GM10248 (cell line): ENCODE measurements at regions not wholly inside any gene's neighbourhood (a gene's known extent, or its start where the extent isn't known, plus 50 kb on each side); places are given as distances from the start of the nearest gene placed in this dataset.

Experiments used
- CTCF ChIA-PET: fragments of 300-600 bp; sonication (Branson Sonifier 250); formaldehyde crosslinking; extraction: SDS; loops from one replicate; lab custom pipeline; 2021; ENCODE audit warnings: antibody characterized with exemption; lab: Yijun Ruan, JAX
- POLR2A ChIA-PET: fragments of 350-650 bp; sonication (Branson Sonifier 250); formaldehyde crosslinking; extraction: SDS; loops from one replicate; lab custom pipeline; 2020; ENCODE audit warnings: antibody characterized with exemption; lab: Yijun Ruan, JAX
- DNase-seq: peaks from one replicate; pipeline ENCODE4 v3.0.0; 2012; ENCODE audit errors: extremely low spot score
- CTCF ChIP-seq: IDR thresholded peaks from 2 replicates; pipeline ENCODE4 v1.5.1; 2012; ENCODE audit warnings: mild to moderate bottlenecking, low read depth; ENCODE audit errors: extremely low read depth, missing control alignments, control extremely low read depth

DNA sequence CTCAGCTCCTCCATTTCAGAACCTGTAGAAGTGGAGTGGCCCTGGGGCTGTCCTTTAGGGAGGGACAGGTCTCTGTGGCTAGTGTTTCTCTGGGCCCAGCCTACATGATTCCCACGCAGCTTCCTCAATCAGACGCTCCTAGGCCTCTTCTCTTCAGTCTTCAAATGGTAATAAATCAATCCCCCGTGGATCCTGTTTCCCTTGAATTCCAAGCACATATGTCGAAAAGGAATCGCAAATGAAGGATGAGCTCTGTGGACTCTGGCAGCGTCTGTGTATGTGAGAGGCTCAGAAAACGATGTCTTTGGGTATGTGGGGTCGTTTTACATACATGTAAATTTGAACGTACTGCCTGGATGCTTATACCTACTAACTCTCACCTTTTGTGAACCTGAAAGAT, 98.5 kb upstream of the ST8SIA3 start:
- no peak for DNase-seq
- ChIA-PET POLR2A (no interaction called here), CTCF (interaction anchor here (2.1 kb wide), 1 partner anchor 12 kb away, joined by 5 read pairs; no protein-coding TSS in a partner anchor)
- TF ChIP-seq CTCF, result no peak

- CTCF ChIA-PET, result no interaction called here
- DNase-seq, result no peak
- no peak for TF ChIP-seq CTCF
- POLR2A ChIA-PET, result no interaction called here
Observed at GRCh38 chr18:57258131-57258777, 94.1 kb upstream of the ST8SIA3 start.

- DNase-seq, result no peak
- POLR2A ChIA-PET, result no interaction called here
- no peak for TF ChIP-seq CTCF
- CTCF ChIA-PET, result interaction anchor here (1.2 kb wide), 1 partner anchor 12 kb away, joined by 4 read pairs; no protein-coding TSS in a partner anchor
Observed at GRCh38 chr18:57267368-57267925, 84.9 kb upstream of the ST8SIA3 start.

DNA sequence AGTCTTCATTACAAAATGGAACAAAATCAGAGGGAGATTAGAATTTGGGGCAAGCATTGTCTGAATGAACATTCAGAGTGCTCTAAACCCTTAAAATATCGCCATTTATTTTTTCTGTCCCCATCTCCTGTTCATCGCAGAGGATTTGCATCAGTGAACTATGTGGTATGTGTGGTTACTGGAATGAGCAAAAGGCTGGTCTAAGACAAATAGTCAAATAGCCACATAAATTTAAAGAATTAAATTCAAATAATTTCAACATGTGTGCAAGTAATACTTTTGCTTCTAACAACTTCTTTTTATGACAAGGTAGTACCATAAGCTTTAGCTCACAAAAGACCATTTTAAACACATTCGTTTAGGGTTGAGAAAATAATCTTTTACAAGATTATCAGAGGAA, 82.6 kb upstream of the ST8SIA3 start:
- TF ChIP-seq CTCF, result no peak
- CTCF ChIA-PET, result no interaction called here
- POLR2A ChIA-PET, result no interaction called here
- DNase-seq, result no peak

DNA sequence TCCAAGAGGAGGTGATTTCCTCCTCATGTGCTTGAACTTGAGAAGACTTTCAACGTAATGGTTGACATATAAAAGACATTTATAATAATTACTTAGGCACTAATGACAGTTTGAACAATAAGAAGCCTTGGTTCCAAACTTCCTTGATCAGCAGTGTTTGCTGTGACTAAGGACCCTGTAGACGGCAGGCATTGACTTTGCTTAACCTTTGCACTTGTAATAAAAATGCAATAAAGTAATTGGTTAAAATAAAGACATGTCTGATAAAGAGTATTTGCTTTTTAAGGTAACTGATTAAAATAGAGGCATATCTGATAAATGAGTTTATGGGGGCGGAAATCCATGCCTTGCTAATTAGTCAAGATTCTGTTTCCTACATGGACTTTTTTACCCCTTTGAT, 82.2 kb upstream of the ST8SIA3 start:
- ChIA-PET CTCF (no interaction called here), POLR2A (no interaction called here)
- TF ChIP-seq CTCF, result no peak
- DNase-seq, result no peak

GRCh38 chr18:57273194-57273593, 79.2 kb upstream of the ST8SIA3 start:
- TF ChIP-seq CTCF, result no peak
- ChIA-PET CTCF (no interaction called here), POLR2A (no interaction called here)
- no peak for DNase-seq
